ENCODE measurements at regions not wholly inside any gene's neighbourhood (a gene's known extent, or its start where the extent isn't known, plus 50 kb on each side); places are given as distances from the start of the nearest gene placed in this dataset.

GRCh38 chr1:5369223-5369622, 623.0 kb downstream of the NPHP4 start:
- no peak for ATAC-seq

GRCh38 chr1:5368201-5368600, 624.0 kb downstream of the NPHP4 start:
- ATAC-seq: no peak

- ATAC-seq: no peak
These were observed 624.9 kb downstream of the NPHP4 start for GRCh38 chr1:5367306-5367705.

- ATAC-seq: no peak
These were observed 626.5 kb downstream of the NPHP4 start for GRCh38 chr1:5365751-5366150.

GRCh38 chr1:5364591-5364990, 627.6 kb downstream of the NPHP4 start:
- no peak for ATAC-seq

GRCh38 chr1:5354681-5355080, 637.5 kb downstream of the NPHP4 start:
- no peak for ATAC-seq

GRCh38 chr1:5351366-5351765, 640.9 kb downstream of the NPHP4 start:
- ATAC-seq: no peak

- ATAC-seq: no peak
These were observed 642.7 kb downstream of the NPHP4 start for GRCh38 chr1:5349526-5349925.

GRCh38 chr1:5348732-5349465, 643.3 kb downstream of the NPHP4 start:
- ATAC-seq: no peak

GRCh38 chr1:5347726-5348125, 644.5 kb downstream of the NPHP4 start:
- no peak for ATAC-seq

GRCh38 chr1:5345556-5345955, 646.7 kb downstream of the NPHP4 start:
- no peak for ATAC-seq

- no peak for ATAC-seq
These were observed 648.8 kb downstream of the NPHP4 start for GRCh38 chr1:5343256-5344020.

- ATAC-seq: no peak
These were observed 649.4 kb downstream of the NPHP4 start for GRCh38 chr1:5342830-5343229.

- ATAC-seq: no peak
These were observed 650.1 kb downstream of the NPHP4 start for GRCh38 chr1:5342172-5342571.

- ATAC-seq: no peak
These were observed 650.8 kb downstream of the NPHP4 start for GRCh38 chr1:5341471-5341870.

- ATAC-seq: no peak
These were observed 651.6 kb downstream of the NPHP4 start for GRCh38 chr1:5340560-5341130.

GRCh38 chr1:5338466-5338865, 653.8 kb downstream of the NPHP4 start:
- ATAC-seq: no peak

GRCh38 chr1:5333291-5333690, 658.9 kb downstream of the NPHP4 start:
- ATAC-seq: no peak

- no peak for ATAC-seq
These were observed 661.1 kb downstream of the NPHP4 start for GRCh38 chr1:5331101-5331500.

- peak; percentile 28 to 36 for ATAC-seq
These were observed 663.0 kb downstream of the NPHP4 start for GRCh38 chr1:5329068-5329739.

GRCh38 chr1:5324883-5325282, 667.3 kb downstream of the NPHP4 start:
- no peak for ATAC-seq

- ATAC-seq: no peak
These were observed 663.9 kb downstream of the AJAP1 start for GRCh38 chr1:5318143-5318816.

GRCh38 chr1:5317391-5317790, 663.0 kb downstream of the AJAP1 start:
- ATAC-seq: no peak
